HepG2 (cell line): ENCODE measurements at regions not wholly inside any gene's neighbourhood (a gene's known extent, or its start where the extent isn't known, plus 50 kb on each side); places are given as distances from the start of the nearest gene placed in this dataset.

ENCODE experiments used
- ATAC-seq: fragments of 200-7000 bp; cut with Tn5 transposase; 3 replicates; pipeline ENCODE4 v1.9.1; 2020; ENCODE audit warnings: mild to moderate bottlenecking, moderate library complexity
- BruUV-seq: library from RNA; stranded (reverse); fragments of 400-500 nt; replicated peaks from 2 replicates; lab custom pipeline; 2021; lab: Mats Ljungman, UMichigan
- CTCF ChIA-PET: fragments of 300-600 bp; formaldehyde crosslinking; extraction: SDS; loops from one replicate; lab custom pipeline; 2021; ENCODE audit warnings: low total read pairs, inconsistent platforms, low intra/inter-chr PET ratio; lab: Yijun Ruan, JAX
- POLR2A ChIA-PET: fragments of 350-600 bp; sonication (Branson Sonifier 250); formaldehyde crosslinking; loops from one replicate; lab custom pipeline; 2020; ENCODE audit warnings: antibody characterized with exemption, inconsistent platforms; lab: Yijun Ruan, JAX
- DNase-seq: peaks from one replicate; pipeline ENCODE4 v3.0.0-alpha.2; 2015; ENCODE audit warnings: low spot score
- FAIRE-seq: peaks from 3 replicates; lab custom pipeline; 2011; peaks lifted over from hg19 to GRCh38; lab: Jason Lieb, UNC
- H2AFZ ChIP-seq: one replicate; pipeline ENCODE4 v1.6.1; 2011; ENCODE audit warnings: low read length, inconsistent platforms
- H3K27ac ChIP-seq: fragments of 300-600 bp; 3 replicates; pipeline ENCODE4 v1.8.0; 2011; ENCODE audit warnings: mixed run types, mild to moderate bottlenecking, mixed read lengths, low read length, inconsistent platforms; ENCODE audit not compliant: insufficient read depth; ENCODE audit errors: extremely low read length
- H3K27me3 ChIP-seq, 2 experiments: fragments of 200-600 bp in 1 of 2; 2 replicates in 1 of 2; 3 replicates in 1 of 2; pipeline versions ENCODE4 v1.6.0 to v1.8.0; 2011; ENCODE audit warnings: low read length in 2 of 2, mild to moderate bottlenecking in 2 of 2, moderate library complexity in 2 of 2, inconsistent platforms in 1 of 2; ENCODE audit not compliant: insufficient read depth in 2 of 2, control insufficient read depth in 1 of 2
- H3K36me3 ChIP-seq, 2 experiments: fragments of 200-600 bp in 1 of 2; replicated peaks in 1 of 2; 2 replicates in 1 of 2; 3 replicates in 1 of 2; pipeline versions ENCODE4 v1.5.1 to v1.8.0; 2011; ENCODE audit warnings: low read length in 2 of 2, inconsistent platforms in 1 of 2; ENCODE audit not compliant: insufficient read depth in 2 of 2, control insufficient read depth in 1 of 2
- H3K4me1 ChIP-seq: 2 replicates; pipeline ENCODE4 v1.5.1; 2012; ENCODE audit warnings: low read length, inconsistent platforms; ENCODE audit not compliant: insufficient read depth
- H3K4me2 ChIP-seq: 2 replicates; pipeline ENCODE4 v1.6.0; 2011; ENCODE audit warnings: low read depth, low read length, inconsistent platforms
- H3K4me3 ChIP-seq, 3 experiments: fragments of 200-600 bp in 1 of 3; sonication (generic), shearing (Covaris generic) in 1 of 3; replicated peaks in 1 of 3; 2 replicates each; pipeline ENCODE4 v1.5.1; 2011 to 2016; ENCODE audit warnings: low read length in 3 of 3, inconsistent platforms in 2 of 3, low read depth in 2 of 3, mild to moderate bottlenecking in 2 of 3, control low read depth in 1 of 3, mixed read lengths in 1 of 3; ENCODE audit not compliant: insufficient read depth in 1 of 3
- H3K79me2 ChIP-seq: one replicate; pipeline ENCODE4 v1.6.1; 2011; ENCODE audit warnings: low read length, inconsistent platforms; ENCODE audit not compliant: insufficient read depth
- H3K9ac ChIP-seq: 2 replicates; pipeline ENCODE4 v1.6.0; 2011; ENCODE audit warnings: mild to moderate bottlenecking, low read depth, low read length, inconsistent platforms; ENCODE audit not compliant: insufficient read depth
- H3K9me3 ChIP-seq: 2 replicates; pipeline ENCODE4 v1.5.1; 2012; ENCODE audit warnings: mild to moderate bottlenecking, low read length
- H4K20me1 ChIP-seq: 2 replicates; pipeline ENCODE4 v1.6.0; 2011; ENCODE audit warnings: inconsistent platforms, mild to moderate bottlenecking, low read length, moderate library complexity; ENCODE audit not compliant: insufficient read depth
- ADNP ChIP-seq: sonication (generic); formaldehyde crosslinking; IDR thresholded peaks from 2 replicates; pipeline ENCODE4 v1.4.0; 2020; ENCODE audit warnings: missing genetic modification reagents
- AGO1 ChIP-seq: fragments of 200-400 bp; formaldehyde crosslinking; IDR thresholded peaks from 2 replicates; pipeline ENCODE4 v1.6.1; 2017; ENCODE audit warnings: mild to moderate bottlenecking, low read depth, low read length, moderate library complexity; ENCODE audit not compliant: poor library complexity, severe bottlenecking
- ATF7 ChIP-seq, 2 experiments: fragments of 450-650 bp in 1 of 2; sonication (generic) in 1 of 2; formaldehyde crosslinking in 1 of 2; IDR thresholded peaks; 2 replicates each; pipeline versions ENCODE4 v1.4.0 to v1.6.1; 2016 to 2020; ENCODE audit warnings: antibody characterized with exemption in 1 of 2, mild to moderate bottlenecking in 1 of 2, missing genetic modification reagents in 1 of 2
- CREB1 ChIP-seq, 2 experiments: fragments of 450-650 bp in 1 of 2; IDR thresholded peaks; 2 replicates each; pipeline ENCODE4 v1.6.1; 2016 to 2017; ENCODE audit warnings: control low read depth in 1 of 2, mild to moderate bottlenecking in 1 of 2, missing compliant biosample characterization in 1 of 2, missing genetic modification characterization in 1 of 2
- EZH2 ChIP-seq: conservative IDR thresholded peaks from 2 replicates; pipeline ENCODE4 v1.6.1; 2012; ENCODE audit warnings: mild to moderate bottlenecking, low read depth, low read length, moderate library complexity
- GPBP1L1 ChIP-seq: sonication (generic); formaldehyde crosslinking; IDR thresholded peaks from 2 replicates; pipeline ENCODE4 v1.5.0; 2020; ENCODE audit warnings: mild to moderate bottlenecking, missing genetic modification reagents
- HNRNPK ChIP-seq: fragments of 200-400 bp; formaldehyde crosslinking; IDR thresholded peaks from 2 replicates; pipeline ENCODE4 v1.6.1; 2018; ENCODE audit warnings: low read length, low read depth, moderate library complexity, mild to moderate bottlenecking; ENCODE audit not compliant: poor library complexity, severe bottlenecking
- SOX13 ChIP-seq, 3 experiments: fragments of 450-650 bp in 1 of 3; sonication (generic) in 1 of 3; formaldehyde crosslinking in 1 of 3; IDR thresholded peaks in 2 of 3; conservative IDR thresholded peaks in 1 of 3; 2 replicates each; pipeline versions ENCODE4 v1.5.0 to v1.6.1; 2016 to 2020; ENCODE audit warnings: antibody characterized with exemption in 1 of 3, mild to moderate bottlenecking in 1 of 3, missing compliant biosample characterization in 1 of 3, missing genetic modification reagents in 1 of 3, moderate library complexity in 1 of 3
- SUZ12 ChIP-seq: fragments of 150-350 bp; IDR thresholded peaks from 2 replicates; pipeline ENCODE4 v1.6.1; 2014; ENCODE audit warnings: low read depth, low read length
- ZFP36L1 ChIP-seq: sonication (generic); formaldehyde crosslinking; IDR thresholded peaks from 2 replicates; pipeline ENCODE4 v1.8.0; 2022; ENCODE audit warnings: mild to moderate bottlenecking, missing genetic modification reagents, moderate library complexity
- ZFP90 ChIP-seq: sonication (generic); formaldehyde crosslinking; IDR thresholded peaks from 2 replicates; pipeline ENCODE4 v1.8.0; 2022; ENCODE audit warnings: missing genetic modification reagents, mild to moderate bottlenecking, inconsistent platforms, borderline replicate concordance
- ZNF10 ChIP-seq: sonication (generic); formaldehyde crosslinking; IDR thresholded peaks from 2 replicates; pipeline ENCODE4 v1.4.0; 2020; ENCODE audit warnings: mild to moderate bottlenecking, low read depth, missing genetic modification reagents, borderline replicate concordance
- ZNF121 ChIP-seq: sonication (generic); formaldehyde crosslinking; IDR thresholded peaks from 2 replicates; pipeline ENCODE4 v1.5.0; 2020; ENCODE audit warnings: mild to moderate bottlenecking, missing genetic modification reagents
- ZNF468 ChIP-seq: sonication (generic); formaldehyde crosslinking; IDR thresholded peaks from 2 replicates; pipeline ENCODE4 v1.8.0; 2022; ENCODE audit warnings: mild to moderate bottlenecking, moderate library complexity, missing genetic modification reagents
- WGBS: methylation state at CpG from one replicate; pipeline ENCODE4 v1.1.6; 2017; ENCODE audit warnings: low lambda C conversion rate; 5-methylcytosine and 5-hydroxymethylcytosine counted together
- in situ Hi-C: cut with HindIII; loops from 2 replicates; pipeline ENCODE4 v1.10.0; 2017; ENCODE audit warnings: low pct_unique_long_range_greater_than_20kb; ENCODE audit not compliant: extremely low pct_ligation_motif_present
- intact Hi-C: fragments of 100-400 bp; cut with micrococcal nuclease; formaldehyde crosslinking; loops from one replicate; pipeline ENCODE4 v1.10.0; 2022; ENCODE audit not compliant: unreplicated experiment

DNA sequence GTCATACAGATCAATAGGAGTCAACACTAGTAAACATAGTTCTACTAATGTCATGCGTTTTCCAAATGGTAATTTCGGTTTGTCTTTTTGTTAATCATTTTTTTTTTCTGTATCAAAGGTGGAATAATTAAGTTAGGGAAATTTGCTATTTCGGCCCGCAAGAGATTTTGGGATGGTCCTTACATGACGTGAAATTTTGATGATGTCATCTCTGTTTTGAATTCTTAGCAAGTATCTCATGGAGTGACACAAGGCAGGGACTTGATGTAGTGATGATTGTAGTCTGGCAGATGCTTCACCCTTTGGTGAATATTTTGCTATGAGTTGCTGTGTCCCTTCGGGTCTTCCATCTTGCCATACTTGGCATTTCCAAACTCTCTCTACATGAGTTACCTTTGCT lies 608.0 kb downstream of the BCKDHB start:
- WGBS, result under 1% methylated on average over 6 of the region's 6 CpGs
- Histone ChIP-seq H3K4me3 (no peak overlapping the region), H3K79me2 (no peaks in the 10 kb centered on the region), H2AFZ (no peak overlapping the region), H3K27ac (no peak overlapping the region), H3K9me3 (no peaks in the 10 kb centered on the region), H3K9ac (no peak overlapping the region), H3K36me3 (no peaks in the 10 kb centered on the region), H3K27me3 (no peaks in the 10 kb centered on the region; a peak in 1 of 5 replicates), H3K4me2 (no peak overlapping the region), H4K20me1 (no peaks in the 10 kb centered on the region), H3K4me1 (no peaks in the 10 kb centered on the region)
- in situ Hi-C loops, result no loop called here
- ChIA-PET POLR2A (no interaction called here), CTCF (no interaction called here)
- ATAC-seq, result no peak
- BruUV-seq, result no TSS peak
- no peak for DNase-seq
- intact Hi-C loops, result no loop called here
- TF ChIP-seq CREB1 (IDR thresholded peaks at IDR 0.05), result peak; percentile 85
- no peak for TF ChIP-seq CREB1 (CRISPR knock-in tag; IDR thresholded peaks at IDR 0.05)
- no peak for TF ChIP-seq ZFP90 (CRISPR knock-in tag)
- peak; percentile 92 for TF ChIP-seq ATF7 (IDR thresholded peaks at IDR 0.05)
- TF ChIP-seq ATF7 (CRISPR knock-in tag; IDR thresholded peaks at IDR 0.05), result no peak
- no peak for TF ChIP-seq GPBP1L1
- no peak for TF ChIP-seq SUZ12
- no peak for TF ChIP-seq SOX13 (IDR thresholded peaks at IDR 0.05)
- TF ChIP-seq SOX13 (CRISPR knock-in tag; conservative IDR thresholded peaks at IDR 0.05 in 1 of 2, IDR thresholded peaks at IDR 0.05 in 1 of 2), result no peak
- TF ChIP-seq EZH2, result no peak
- TF ChIP-seq ZNF121 (CRISPR knock-in tag), result no peak
- TF ChIP-seq AGO1, result no peak
- TF ChIP-seq ADNP (CRISPR knock-in tag), result no peak
- no peak for TF ChIP-seq HNRNPK
- TF ChIP-seq ZFP36L1, result no peak
- TF ChIP-seq ZNF468 (CRISPR knock-in tag), result no peak
- no peak for TF ChIP-seq ZNF10 (CRISPR knock-in tag)
- FAIRE-seq, result no peak
